IPS-18a (cell line): ENCODE measurements at regions not wholly inside any gene's neighbourhood (a gene's known extent, or its start where the extent isn't known, plus 50 kb on each side); places are given as distances from the start of the nearest gene placed in this dataset.
"Not testable (repeated sequence)": the region's sequence is repeated elsewhere in the genome, so short reads cannot be mapped to it uniquely, and the experiment has no call there.

ENCODE experiments used
- H3K27ac ChIP-seq: one replicate; pipeline ENCODE4 v1.5.1; 2013; ENCODE audit warnings: low read length
- H3K27me3 ChIP-seq: one replicate; pipeline ENCODE4 v1.6.1; 2013; ENCODE audit warnings: mild to moderate bottlenecking, low read length; ENCODE audit not compliant: control insufficient read depth, insufficient read depth
- H3K36me3 ChIP-seq: one replicate; pipeline ENCODE4 v1.6.1; 2013; ENCODE audit warnings: low read depth, low read length; ENCODE audit not compliant: control insufficient read depth
- H3K4me1 ChIP-seq: one replicate; pipeline ENCODE4 v1.6.1; 2013; ENCODE audit warnings: low read depth, low read length; ENCODE audit not compliant: control insufficient read depth
- H3K4me3 ChIP-seq: one replicate; pipeline ENCODE4 v1.5.1; 2013; ENCODE audit warnings: low read length
- H3K9ac ChIP-seq: one replicate; pipeline ENCODE4 v1.6.1; 2013; ENCODE audit warnings: mild to moderate bottlenecking, low read length, moderate library complexity
- H3K9me3 ChIP-seq: one replicate; pipeline ENCODE4 v1.6.1; 2013; ENCODE audit warnings: low read depth, low read length; ENCODE audit not compliant: control insufficient read depth

DNA sequence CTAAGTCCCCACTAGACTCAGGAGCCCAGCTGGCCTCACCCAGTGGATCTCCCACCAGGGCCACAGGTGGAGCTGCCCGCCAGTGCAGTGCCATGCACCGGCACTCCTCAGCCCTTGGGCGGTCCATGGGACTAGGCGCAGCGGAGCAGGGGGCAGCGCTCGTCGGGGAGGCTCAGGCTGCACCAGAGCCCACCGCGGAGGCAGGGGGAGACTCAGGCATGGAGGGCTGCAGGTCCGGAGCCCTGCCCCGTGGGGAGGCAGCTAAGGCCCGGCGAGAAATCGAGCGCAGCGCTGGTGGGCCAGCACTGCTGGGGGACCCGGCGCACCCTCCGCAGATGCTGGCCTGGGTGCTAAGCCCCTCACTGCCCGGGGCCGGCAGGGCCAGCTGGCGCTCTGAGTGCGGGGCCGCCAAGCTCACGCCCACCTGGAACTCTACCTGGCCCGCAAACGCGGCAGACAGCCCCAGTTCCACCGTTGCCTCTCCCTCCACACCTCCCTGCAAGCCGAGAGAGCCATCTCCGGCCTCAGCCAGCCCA lies 1275.2 kb upstream of the CNTN5 start:
- Histone ChIP-seq H3K27me3 (no peaks in the 10 kb centered on the region), H3K36me3 (no peaks in the 10 kb centered on the region), H3K9ac (no peak overlapping the region), H3K4me1 (no peaks in the 10 kb centered on the region), H3K9me3 (no peaks in the 10 kb centered on the region), H3K4me3 (no peak overlapping the region), H3K27ac (no peak overlapping the region)

DNA sequence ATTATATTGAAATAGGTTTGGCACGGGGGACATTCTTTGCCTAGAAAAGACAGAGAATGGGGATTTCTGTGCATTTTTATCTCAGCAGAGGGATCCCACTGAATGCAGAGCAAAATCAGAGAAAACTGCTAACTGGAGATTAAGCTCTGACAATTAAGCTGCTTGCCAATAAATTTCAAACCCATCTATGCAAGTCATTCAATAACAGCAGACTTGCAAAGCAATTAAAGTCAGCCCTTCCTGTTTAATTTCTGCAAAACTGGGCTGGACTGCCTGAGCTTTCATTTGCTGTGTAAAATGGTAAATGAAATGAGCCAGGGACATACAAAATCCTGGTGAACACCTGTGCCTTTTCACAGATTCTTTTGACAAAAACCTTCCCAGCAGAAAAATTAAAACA lies 1273.9 kb upstream of the CNTN5 start:
- Histone ChIP-seq H3K4me1 (no peaks in the 10 kb centered on the region), H3K27ac (no peak overlapping the region), H3K9me3 (no peaks in the 10 kb centered on the region), H3K9ac (no peak overlapping the region), H3K36me3 (no peaks in the 10 kb centered on the region), H3K4me3 (no peak overlapping the region), H3K27me3 (no peaks in the 10 kb centered on the region)

GRCh38 chr11:97751405-97751804 lies 1269.3 kb upstream of the CNTN5 start:
- Histone ChIP-seq H3K36me3 (no peaks in the 10 kb centered on the region), H3K4me1 (no peaks in the 10 kb centered on the region), H3K4me3 (no peak overlapping the region), H3K9ac (no peak overlapping the region), H3K9me3 (no peaks in the 10 kb centered on the region), H3K27me3 (no peaks in the 10 kb centered on the region), H3K27ac (no peak overlapping the region)

DNA sequence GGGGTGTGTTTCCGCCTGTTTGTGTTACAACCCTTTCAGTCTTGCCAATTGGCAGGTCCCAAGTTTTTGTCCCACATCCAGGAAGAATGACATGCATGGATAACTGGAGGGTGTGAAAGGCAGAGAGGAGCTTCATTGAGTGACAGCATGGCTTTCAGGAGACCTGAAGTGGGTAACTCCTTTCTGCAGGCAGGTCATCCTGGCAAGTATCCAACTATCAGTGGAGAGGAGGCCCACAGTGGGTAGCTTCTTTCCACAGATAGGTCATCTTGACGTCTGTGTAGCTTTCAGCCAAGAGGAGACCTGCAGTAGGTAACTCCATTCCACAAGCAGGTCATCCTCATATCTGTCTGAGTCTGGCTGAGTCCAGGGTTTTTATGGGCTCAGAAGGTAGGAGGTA lies 1268.8 kb upstream of the CNTN5 start:
- H3K27ac ChIP-seq, result no peak overlapping the region
- no peaks in the 10 kb centered on the region for H3K4me1 ChIP-seq
- no peaks in the 10 kb centered on the region for H3K9me3 ChIP-seq
- H3K36me3 ChIP-seq, result no peaks in the 10 kb centered on the region
- no peaks in the 10 kb centered on the region for H3K27me3 ChIP-seq
- H3K4me3 ChIP-seq, result no peak overlapping the region
- no peak overlapping the region for H3K9ac ChIP-seq

GRCh38 chr11:97754976-97755375 lies 1265.8 kb upstream of the CNTN5 start:
- Histone ChIP-seq H3K9ac (no peak overlapping the region), H3K4me3 (no peak overlapping the region), H3K27me3 (no peaks in the 10 kb centered on the region), H3K4me1 (no peaks in the 10 kb centered on the region), H3K9me3 (no peaks in the 10 kb centered on the region), H3K36me3 (no peaks in the 10 kb centered on the region), H3K27ac (no peak overlapping the region)

- Histone ChIP-seq H3K27ac (no peak overlapping the region), H3K4me1 (no peaks in the 10 kb centered on the region), H3K9ac (no peak overlapping the region), H3K27me3 (no peaks in the 10 kb centered on the region), H3K9me3 (peaks cover under 1% of the 10 kb centered on the region), H3K4me3 (no peak overlapping the region), H3K36me3 (no peaks in the 10 kb centered on the region)
These were observed 1264.0 kb upstream of the CNTN5 start for GRCh38 chr11:97756571-97757335.

GRCh38 chr11:97761175-97761574 lies 1259.6 kb upstream of the CNTN5 start:
- H3K4me3 ChIP-seq, result no peak overlapping the region
- H3K4me1 ChIP-seq, result peaks cover 12% of the 10 kb centered on the region
- no peaks in the 10 kb centered on the region for H3K36me3 ChIP-seq
- H3K9me3 ChIP-seq, result peaks cover 5% of the 10 kb centered on the region
- H3K27ac ChIP-seq, result no peak overlapping the region
- no peaks in the 10 kb centered on the region for H3K27me3 ChIP-seq
- no peak overlapping the region for H3K9ac ChIP-seq

DNA sequence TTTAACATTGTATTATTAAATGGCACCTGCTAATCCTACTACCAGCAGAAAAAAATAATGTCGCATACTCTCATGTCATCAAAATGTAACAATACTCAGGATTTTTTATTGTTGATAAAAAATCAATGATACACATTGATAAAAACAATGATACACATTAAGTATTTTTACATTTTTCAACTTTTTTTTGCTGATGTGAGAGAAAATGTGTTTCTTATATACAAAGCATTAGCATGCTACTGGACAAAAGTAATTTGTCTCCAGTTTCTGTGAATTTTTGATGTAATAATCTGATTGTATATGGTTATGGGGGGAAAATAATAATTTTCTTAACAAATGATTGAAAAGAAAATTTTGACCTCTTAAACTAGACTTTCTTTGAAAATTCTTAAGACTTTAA lies 1256.6 kb upstream of the CNTN5 start:
- H3K9ac ChIP-seq, result no peak overlapping the region
- H3K27ac ChIP-seq, result no peak overlapping the region
- H3K36me3 ChIP-seq, result no peaks in the 10 kb centered on the region
- H3K4me3 ChIP-seq, result no peak overlapping the region
- H3K4me1 ChIP-seq, result peaks cover 12% of the 10 kb centered on the region
- no peaks in the 10 kb centered on the region for H3K27me3 ChIP-seq
- peaks cover 5% of the 10 kb centered on the region for H3K9me3 ChIP-seq

DNA sequence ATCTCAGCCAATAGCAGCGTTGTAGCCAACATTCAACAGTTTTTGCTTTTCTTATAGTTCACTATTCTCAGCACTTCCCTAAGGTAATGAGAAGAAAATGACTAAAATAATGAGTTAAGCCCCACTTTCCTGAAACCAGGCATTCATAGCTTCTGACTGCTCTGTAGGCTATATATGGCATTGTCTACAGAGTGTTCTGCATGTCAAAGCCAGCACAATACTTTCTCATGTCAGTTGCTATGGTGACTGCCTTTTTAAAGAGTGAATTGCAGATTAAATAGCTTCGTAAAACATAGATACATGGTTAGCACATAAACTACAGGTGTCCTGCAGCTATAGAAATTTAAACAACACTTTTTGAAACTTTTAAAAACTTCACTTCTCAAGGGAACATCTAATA lies 1256.1 kb upstream of the CNTN5 start:
- peaks cover 5% of the 10 kb centered on the region for H3K9me3 ChIP-seq
- no peak overlapping the region for H3K9ac ChIP-seq
- H3K27me3 ChIP-seq, result no peaks in the 10 kb centered on the region
- no peaks in the 10 kb centered on the region for H3K36me3 ChIP-seq
- peak overlapping the region; percentile 15 for H3K4me3 ChIP-seq
- peak overlapping the region; percentile 7 for H3K27ac ChIP-seq
- peaks cover 12% of the 10 kb centered on the region for H3K4me1 ChIP-seq

- H3K9me3 ChIP-seq, result no peaks in the 10 kb centered on the region
- H3K9ac ChIP-seq, result no peak overlapping the region
- H3K27ac ChIP-seq, result no peak overlapping the region
- H3K36me3 ChIP-seq, result no peaks in the 10 kb centered on the region
- H3K27me3 ChIP-seq, result no peaks in the 10 kb centered on the region
- H3K4me3 ChIP-seq, result no peak overlapping the region
- H3K4me1 ChIP-seq, result no peaks in the 10 kb centered on the region
These were observed 1250.2 kb upstream of the CNTN5 start for GRCh38 chr11:97770570-97770969.

GRCh38 chr11:97772705-97773104 lies 1248.0 kb upstream of the CNTN5 start:
- H3K36me3 ChIP-seq, result no peaks in the 10 kb centered on the region
- H3K27me3 ChIP-seq, result no peaks in the 10 kb centered on the region
- H3K9ac ChIP-seq, result no peak overlapping the region
- H3K4me1 ChIP-seq, result no peaks in the 10 kb centered on the region
- no peak overlapping the region for H3K4me3 ChIP-seq
- no peaks in the 10 kb centered on the region for H3K9me3 ChIP-seq
- H3K27ac ChIP-seq, result no peak overlapping the region

GRCh38 chr11:97784388-97784787 lies 1236.4 kb upstream of the CNTN5 start:
- H3K9me3 ChIP-seq, H3K27me3 ChIP-seq, H3K27ac ChIP-seq, H3K9ac ChIP-seq, H3K36me3 ChIP-seq, H3K4me3 ChIP-seq, H3K4me1 ChIP-seq: not testable (repeated sequence)
